Activated CD4-positive, CD25-positive, alpha-beta regulatory T cell (primary cell): ENCODE measurements at regions not wholly inside any gene's neighbourhood (a gene's known extent, or its start where the extent isn't known, plus 50 kb on each side); places are given as distances from the start of the nearest gene placed in this dataset.

ENCODE experiments used
- DNase-seq, 4 experiments: peaks; one replicate each; lab custom pipeline; 2025; lab: John Stamatoyannopoulos, UW

- no peak for DNase-seq
Measured at GRCh38 chr2:217064234-217065011, 204.6 kb upstream of the TNP1 start.

- no peak for DNase-seq
Measured at GRCh38 chr2:217063238-217063755, 203.4 kb upstream of the TNP1 start.

GRCh38 chr2:217062768-217063167, 202.9 kb upstream of the TNP1 start:
- no peak for DNase-seq

GRCh38 chr2:217061916-217062505, 202.1 kb upstream of the TNP1 start:
- DNase-seq: no peak

GRCh38 chr2:217060951-217061547, 201.2 kb upstream of the TNP1 start:
- DNase-seq: no peak

GRCh38 chr2:217060516-217060915, 200.7 kb upstream of the TNP1 start:
- DNase-seq: no peak

- DNase-seq: no peak
Measured at GRCh38 chr2:217058791-217059755, 199.2 kb upstream of the TNP1 start.

- no peak for DNase-seq
Measured at GRCh38 chr2:217057773-217058172, 197.9 kb upstream of the TNP1 start.

GRCh38 chr2:217055624-217056023, 195.8 kb upstream of the TNP1 start:
- DNase-seq: no peak

- no peak for DNase-seq
Measured at GRCh38 chr2:217054791-217055190, 194.9 kb upstream of the TNP1 start.

- DNase-seq: no peak
Measured at GRCh38 chr2:217052856-217053577, 193.2 kb upstream of the TNP1 start.

GRCh38 chr2:217051416-217051815, 191.6 kb upstream of the TNP1 start:
- no peak for DNase-seq

- DNase-seq: no peak
Measured at GRCh38 chr2:217049956-217050355, 190.1 kb upstream of the TNP1 start.

- no peak for DNase-seq
Measured at GRCh38 chr2:217049422-217049821, 189.6 kb upstream of the TNP1 start.

- DNase-seq: no peak
Measured at GRCh38 chr2:217048730-217049129, 188.9 kb upstream of the TNP1 start.

GRCh38 chr2:217047631-217048030, 187.8 kb upstream of the TNP1 start:
- DNase-seq: no peak

- no peak for DNase-seq
Measured at GRCh38 chr2:217047209-217047608, 187.3 kb upstream of the TNP1 start.

GRCh38 chr2:217045700-217046475, 186.0 kb upstream of the TNP1 start:
- no peak for DNase-seq

- no peak for DNase-seq
Measured at GRCh38 chr2:217040099-217040498, 180.2 kb upstream of the TNP1 start.

- DNase-seq: no peak
Measured at GRCh38 chr2:217038001-217038400, 178.1 kb upstream of the TNP1 start.

GRCh38 chr2:217037353-217037752, 177.5 kb upstream of the TNP1 start:
- DNase-seq: no peak
